Activated CD4-positive, CD25-positive, alpha-beta regulatory T cell treated with anti-CD3 and anti-CD28 coated beads, Interleukin-2, amount 50 U/mL, for 24 hours (primary cell): ENCODE measurements at regions not wholly inside any gene's neighbourhood (a gene's known extent, or its start where the extent isn't known, plus 50 kb on each side); places are given as distances from the start of the nearest gene placed in this dataset.
"Not testable (repeated sequence)": the region's sequence is repeated elsewhere in the genome, so short reads cannot be mapped to it uniquely, and the experiment has no call there.

ENCODE experiments used
- ATAC-seq, 2 donors: fragments of 150-1000 bp; cut with Tn5 transposase; one replicate each; pipeline ENCODE4 v1.10.0; 2021; ENCODE audit warnings: mild to moderate bottlenecking in 1 of 2, moderate library complexity in 1 of 2

DNA sequence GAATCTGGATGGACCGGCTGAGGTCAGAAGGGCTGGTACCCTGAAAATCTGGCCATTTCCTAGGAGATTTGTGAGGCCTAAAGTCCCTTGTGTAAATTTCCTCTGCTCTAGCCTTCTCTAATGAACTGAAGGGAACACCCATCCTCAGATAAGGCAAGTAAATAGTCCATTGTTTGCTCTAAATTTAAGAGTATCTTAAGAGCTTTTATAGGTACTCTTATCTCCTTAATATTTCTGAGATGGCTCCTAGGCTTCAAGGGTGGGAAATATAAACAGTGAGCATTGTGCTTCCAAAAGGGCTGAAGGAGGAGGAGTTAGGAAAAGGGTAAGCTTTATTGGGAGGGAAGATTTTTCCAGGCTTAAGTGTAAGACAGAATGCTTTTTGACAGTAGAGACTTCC, 148.7 kb upstream of the EDNRB start:
- ATAC-seq, result no peak

DNA sequence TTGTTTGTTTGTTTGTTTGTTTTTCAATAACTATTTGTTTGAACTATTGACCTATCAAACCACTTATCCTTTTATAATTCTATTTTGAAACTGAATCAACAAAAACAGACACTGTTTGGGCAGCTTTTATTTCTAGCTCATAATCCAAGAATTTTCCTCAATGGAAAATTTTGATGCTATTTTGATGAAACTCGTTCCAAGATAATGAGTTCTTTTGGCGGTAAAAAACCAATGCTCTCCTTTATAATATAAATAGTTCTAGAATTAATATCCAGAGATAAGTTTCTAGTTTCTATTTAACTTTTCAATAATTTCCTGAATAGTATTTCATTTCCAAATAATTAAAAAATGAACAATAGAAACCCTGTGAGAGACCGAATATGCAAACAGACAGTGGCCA, 146.5 kb upstream of the EDNRB start:
- ATAC-seq, result no peak

DNA sequence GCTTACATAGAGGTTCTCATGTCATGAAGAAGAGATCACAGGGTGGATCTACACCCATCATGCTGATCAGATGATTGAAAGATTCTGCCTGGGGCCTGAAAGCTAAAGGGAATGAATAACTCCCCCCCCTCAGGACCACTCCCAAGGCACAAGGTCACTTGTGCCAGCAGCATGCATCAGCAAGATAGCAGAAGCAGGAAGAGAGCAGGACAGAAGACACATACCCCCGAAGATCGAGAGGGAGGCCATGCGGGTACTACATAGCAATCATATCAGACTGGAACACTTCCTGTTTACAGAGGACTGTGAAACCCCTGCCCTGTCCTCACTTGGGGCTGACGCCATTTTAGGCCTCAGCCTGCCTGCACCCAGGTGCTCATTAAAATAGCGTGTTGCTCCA, 143.2 kb upstream of the EDNRB start:
- ATAC-seq, result no peak

DNA sequence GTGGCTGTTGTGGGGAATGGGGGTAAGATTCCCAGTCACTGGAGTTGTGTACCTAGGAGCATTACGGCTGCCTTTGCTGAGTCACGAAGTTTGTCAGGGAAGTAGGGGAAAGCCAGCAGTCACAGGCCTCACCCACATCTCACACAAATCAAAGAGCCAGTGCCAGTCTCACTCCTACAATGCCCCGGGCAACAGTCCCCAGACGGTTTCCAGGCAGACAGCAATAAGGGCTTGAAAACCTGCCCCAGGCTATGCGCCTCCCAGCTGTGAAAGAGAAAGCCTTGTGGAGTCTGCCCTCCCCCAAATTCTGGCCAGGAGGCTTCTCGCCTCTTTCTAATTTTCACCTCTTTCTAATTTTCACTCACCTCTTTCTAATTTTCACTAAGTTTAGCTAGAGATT, 142.3 kb upstream of the EDNRB start:
- ATAC-seq, result no peak

DNA sequence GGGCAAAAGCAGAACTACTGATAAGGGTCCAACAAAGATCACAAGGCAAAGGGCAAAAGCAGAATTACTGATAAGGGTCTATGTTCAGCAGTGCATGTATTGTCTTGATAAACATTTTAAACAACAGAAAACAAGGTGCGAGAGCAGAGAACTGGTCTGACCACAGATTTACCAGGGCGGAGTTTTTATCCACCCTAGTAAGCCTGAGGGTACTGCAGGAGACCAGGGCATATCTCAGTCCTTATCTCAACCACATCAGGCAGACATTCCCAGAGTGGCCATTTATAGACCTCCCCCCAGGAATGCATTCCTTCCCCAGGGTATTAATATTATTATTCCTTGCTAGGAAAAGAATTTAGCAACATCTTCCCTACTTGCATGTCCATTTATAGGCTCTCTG, 138.2 kb upstream of the EDNRB start:
- not testable (repeated sequence) for ATAC-seq

DNA sequence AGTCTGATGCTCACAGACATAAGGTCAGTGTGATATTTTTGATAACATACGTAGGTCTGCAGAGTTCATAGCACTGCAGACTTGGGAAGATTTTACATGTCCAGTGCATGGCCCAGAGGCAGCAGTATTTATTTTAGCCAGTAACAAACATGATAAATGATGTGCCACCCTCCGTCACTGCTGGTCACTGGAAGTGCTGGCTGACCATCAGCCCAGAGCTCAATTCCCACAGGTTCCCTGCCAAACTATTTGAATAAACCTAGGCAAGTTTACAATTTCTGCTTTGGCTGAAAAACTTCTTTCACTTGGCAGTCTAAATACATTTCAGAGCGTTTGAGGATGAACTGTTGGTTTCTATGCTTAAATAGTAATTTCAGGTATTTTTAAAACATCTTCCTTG, 135.5 kb upstream of the EDNRB start:
- ATAC-seq, result no peak

DNA sequence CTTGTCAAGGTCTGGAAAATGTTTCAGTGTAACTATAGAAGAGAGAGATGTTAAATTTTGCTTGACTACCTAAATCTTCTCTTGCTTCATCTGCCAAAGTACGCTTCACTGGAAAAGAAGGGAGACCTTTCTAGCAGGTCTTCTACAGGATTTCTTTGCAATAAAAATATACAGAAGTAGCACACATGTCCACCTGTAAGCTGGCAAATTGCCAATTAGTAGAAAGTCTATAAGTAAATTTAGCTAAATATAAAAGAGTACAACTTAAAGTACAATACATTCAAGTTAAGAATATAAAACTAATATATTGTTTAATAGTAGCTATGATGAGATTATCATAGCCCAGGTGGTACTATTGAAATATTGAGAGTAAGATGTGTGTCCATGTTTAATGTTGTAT, 128.5 kb upstream of the EDNRB start:
- ATAC-seq, result no peak

DNA sequence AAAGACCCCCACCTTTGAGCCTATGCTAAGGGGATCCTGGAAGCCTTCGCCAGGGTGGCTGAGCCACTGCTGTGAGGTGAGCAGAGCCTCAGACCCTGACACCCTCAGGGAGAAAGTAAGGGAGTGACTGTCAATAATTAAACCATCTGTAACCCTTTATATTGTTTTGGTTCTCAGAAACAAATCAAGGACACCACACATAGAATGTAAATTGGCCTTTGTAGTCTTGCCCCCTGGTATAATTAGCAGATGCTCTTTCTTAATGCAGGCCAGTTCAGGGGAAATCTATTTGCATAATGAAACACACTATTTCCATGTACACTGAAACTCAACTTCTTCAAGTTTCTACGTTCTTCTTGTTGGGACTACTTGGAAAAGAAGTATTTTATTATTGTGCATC, 127.7 kb upstream of the EDNRB start:
- no peak for ATAC-seq

DNA sequence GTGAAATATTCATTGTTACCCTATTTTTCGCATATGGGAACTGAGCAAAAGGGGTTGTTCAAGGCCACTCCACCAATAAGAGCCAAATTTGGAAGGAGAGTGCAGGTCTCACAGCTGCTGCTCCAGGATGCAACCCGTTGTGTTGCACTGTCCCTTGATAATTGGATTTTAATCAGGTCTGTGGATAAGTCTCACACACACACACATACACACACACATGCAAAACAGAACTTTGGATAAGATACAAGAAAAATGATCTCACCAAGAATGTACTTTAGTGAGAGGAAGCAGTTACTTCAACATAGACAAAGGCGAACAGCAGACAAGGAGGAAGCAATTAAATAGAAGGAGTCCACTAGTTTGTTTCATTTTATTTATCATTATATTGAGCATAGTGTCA, 127.3 kb upstream of the EDNRB start:
- ATAC-seq, result no peak

DNA sequence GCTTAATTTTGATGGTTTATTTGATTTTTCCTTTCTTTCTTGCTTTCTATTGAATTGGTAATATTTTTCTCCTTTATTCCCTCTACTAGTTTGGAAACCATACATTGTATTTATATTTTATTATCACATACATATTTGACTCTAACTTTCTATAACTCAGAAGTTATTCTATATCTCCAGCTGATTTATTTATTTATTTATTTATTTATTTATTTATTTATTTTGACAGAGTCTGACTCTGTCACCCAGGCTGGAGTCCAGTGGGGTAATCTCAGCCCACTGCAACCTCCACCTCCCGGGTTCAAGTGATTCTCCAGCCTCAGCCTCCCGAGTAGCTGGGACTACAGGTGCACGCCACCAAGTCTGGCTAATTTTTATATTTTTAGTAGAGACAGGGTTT, 122.7 kb upstream of the EDNRB start:
- ATAC-seq, result not testable (repeated sequence)

DNA sequence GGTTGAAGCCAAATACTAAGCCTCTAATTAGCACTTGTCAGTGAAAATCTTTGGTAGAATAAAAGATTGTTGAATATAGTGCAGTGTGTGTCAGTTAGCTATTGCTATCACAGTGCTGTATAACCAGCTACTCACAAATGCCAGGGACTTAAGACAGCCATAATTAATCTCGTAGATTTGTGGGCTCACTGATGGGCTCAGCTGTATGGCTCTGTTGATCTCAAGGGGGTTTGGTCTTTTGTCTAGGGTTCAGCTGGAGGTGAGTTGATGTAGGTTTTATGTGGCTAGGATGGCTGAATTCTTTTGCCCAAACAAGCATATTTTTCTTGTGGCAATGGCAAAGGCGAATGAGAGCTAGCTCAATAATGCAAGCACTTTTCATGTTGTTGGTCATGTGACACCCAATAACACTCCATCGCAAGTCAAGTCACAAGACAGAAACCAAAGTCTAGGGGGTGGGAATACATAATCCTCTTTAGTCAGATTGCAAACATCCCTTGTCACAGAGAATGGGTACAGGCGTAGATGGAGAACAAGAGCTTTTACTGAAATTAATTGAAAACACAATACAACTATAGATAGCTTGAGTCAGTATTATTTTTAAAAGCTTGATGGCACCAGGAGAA, 121.7 kb upstream of the EDNRB start:
- no peak for ATAC-seq

DNA sequence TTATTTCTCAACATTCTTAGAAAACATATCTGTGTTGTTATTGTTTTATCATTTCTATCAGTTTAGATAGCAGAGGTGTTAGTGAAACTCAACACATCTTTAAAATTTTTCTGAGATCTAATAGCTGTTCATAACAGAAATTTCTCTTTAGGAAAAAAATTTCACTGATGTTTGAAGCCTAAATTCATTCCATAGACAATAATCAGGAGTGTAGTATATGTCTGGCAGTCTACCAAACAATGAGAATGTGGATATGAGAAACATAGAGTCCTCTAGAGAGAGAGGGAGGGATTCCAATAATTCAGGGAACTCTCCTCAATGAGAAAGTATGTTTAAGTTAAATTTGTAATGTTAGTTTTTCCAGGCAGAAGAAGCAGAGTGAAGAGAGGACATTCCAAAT, 118.2 kb upstream of the EDNRB start:
- no peak for ATAC-seq

DNA sequence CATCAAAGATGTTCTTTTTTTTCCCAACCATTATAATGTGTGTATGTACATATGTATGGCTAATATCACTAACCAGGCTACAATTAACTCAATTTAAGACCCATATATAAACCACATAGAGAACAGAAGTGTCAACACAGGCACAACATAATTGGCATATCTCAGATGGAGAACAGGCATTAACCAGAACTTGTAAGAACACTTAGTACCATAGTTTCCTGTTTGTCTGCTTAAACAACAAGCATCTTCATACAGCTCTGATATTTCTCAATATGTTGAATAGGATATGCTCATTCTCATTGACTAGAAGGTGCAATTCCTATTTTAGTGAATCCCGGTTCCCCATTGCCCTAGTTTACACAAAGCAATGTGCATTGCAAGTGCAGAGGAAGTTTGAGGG, 116.9 kb upstream of the EDNRB start:
- no peak for ATAC-seq

DNA sequence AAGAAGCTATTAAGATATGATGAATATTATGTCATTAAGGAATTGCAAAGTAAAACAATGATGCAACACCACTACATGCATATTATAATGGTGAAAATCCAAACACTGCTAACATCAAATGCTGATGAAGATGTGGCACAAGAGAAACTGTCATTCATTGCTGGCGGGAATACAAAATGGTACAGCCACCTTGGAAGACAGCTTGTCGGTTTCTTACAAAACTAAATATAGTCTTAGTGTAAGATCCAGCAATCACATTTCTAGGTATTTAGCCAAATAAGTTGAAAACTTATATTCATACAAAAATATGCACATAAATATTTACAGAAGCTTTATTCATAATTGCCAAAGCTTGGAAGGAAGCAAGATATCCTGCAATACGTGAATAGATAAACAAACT, 114.9 kb upstream of the EDNRB start:
- no peak for ATAC-seq

DNA sequence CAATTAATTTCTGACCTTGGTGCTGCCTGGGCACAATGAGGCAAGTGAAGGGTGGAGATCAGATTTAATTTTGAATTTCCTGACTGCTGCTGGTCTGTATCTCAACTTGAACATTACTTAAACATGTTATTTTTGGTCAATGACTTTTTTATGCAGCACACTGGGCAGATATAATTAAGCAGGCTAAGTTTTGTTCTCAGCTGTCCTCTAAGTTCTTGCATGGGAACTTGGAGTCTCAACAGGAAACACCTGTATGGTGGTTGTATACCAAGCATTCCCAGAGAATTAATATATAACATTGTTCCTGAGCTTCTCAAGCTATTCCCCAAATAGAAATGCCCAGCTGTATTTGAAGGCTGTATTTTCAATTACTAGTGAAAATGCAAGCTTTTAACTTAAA, 113.5 kb upstream of the EDNRB start:
- ATAC-seq, result no peak

DNA sequence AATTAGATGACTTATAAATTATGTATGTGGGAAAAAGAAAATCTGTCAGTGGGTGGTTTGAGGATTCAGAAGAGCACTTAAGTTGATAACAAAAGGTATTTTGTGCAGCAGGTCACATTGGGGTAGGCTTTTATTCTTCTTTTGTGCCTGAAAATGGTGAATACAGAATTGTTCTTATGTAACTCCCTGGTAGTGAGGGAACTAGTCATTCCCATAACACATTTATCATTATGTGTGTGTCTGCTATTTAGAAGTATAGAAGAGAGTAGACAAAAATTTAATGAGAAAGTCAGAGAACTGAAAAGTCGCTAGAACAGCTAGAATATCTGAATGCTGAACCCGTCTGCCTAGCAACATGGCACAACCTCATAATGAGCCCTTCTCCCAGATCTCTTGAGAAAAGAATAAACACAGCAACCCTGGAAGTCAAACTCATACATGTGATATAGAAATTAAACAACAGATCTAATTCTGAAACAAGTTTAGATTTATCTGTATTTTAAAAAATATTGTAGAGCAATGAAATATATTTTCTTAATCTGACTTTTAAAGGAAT, 111.8 kb upstream of the EDNRB start:
- ATAC-seq, result no peak

DNA sequence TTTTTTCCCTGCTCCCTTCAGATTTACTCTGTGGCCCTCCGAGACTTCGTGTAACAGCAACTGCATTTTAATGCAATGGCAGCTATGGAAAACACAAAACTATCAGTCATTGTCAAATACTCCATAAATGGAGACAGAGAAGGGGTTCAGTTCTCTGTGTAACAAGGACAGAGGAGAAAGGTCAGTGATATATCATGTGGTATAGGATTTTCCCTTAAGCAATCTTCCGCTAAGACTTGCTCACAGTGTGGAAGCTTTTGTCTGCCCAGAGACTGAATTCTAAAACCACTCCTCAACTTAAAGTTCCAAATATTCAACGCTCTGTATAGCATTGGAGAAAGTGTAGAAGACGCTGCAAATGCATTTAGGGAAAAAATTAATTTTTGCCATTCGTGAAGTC, 111.3 kb upstream of the EDNRB start:
- no peak for ATAC-seq

DNA sequence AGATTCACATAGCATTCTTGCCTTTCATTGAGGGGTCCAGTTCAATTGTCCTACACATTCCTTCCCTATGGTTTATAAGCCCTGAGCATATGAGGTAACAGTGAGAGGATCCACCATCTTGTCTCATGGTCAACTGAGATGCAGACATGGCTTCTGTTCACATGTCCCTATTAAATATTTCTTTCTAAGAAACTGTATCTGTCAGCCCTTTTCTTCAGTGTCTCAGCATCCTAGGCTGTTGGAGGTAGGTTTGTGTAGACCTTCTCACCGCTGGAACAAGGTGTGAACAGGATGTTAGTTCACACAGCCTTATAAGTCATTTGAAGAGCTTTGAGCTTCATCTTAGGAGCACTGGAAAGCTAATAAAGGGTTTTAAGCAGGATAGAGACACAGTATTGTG, 110.3 kb upstream of the EDNRB start:
- ATAC-seq, result no peak

DNA sequence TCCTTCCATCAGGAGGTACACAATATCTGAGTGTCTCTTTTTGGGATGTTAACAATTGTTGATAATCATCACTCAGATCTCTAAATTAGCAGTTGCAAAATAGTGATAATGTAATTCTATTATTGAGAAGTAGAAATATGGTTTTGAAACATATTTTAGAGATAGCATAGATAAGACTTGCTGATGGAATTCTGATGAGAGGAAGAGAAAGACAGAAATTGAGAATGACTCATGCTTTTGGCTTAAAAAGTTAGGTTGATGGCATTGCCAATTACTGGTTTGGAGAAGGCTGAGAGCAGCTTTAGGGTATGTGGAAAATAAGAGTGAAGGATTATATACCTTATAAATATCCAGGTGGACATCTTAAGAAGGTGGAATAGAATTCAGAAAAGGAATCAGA, 106.4 kb upstream of the EDNRB start:
- no peak for ATAC-seq

DNA sequence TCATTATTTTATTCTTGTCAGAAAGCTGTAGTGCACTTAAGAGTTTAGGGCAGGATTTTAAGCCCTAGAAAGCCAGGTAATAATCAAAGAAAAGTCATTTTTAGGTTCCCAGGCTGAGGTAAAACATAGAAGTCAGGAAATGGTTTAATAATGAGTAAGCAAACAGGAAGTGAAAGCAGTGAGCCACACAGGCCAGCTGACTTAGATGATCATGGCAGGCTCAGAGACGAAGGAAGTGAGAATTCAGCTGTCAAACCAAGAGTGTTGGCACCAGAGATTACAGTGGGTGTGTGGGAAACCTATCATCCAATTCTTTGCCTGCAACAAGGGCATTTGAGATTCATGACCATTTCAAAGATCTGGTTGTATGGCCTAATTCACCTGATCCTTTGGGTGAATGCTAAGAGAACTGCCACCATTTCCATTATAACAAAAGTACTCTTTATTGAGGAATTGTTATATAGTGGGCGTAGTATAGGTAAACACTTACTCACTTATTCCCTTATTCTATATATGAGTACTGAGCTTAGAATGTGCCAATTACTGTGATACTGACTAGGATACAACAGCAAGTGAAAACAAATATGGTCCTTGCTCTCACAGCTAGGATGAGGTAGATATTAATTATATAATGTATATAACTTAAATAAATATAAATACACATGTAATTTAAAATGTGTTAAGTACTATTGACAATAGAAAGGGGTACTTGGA, 103.7 kb upstream of the EDNRB start:
- ATAC-seq, result peak; percentile 91 to 94

DNA sequence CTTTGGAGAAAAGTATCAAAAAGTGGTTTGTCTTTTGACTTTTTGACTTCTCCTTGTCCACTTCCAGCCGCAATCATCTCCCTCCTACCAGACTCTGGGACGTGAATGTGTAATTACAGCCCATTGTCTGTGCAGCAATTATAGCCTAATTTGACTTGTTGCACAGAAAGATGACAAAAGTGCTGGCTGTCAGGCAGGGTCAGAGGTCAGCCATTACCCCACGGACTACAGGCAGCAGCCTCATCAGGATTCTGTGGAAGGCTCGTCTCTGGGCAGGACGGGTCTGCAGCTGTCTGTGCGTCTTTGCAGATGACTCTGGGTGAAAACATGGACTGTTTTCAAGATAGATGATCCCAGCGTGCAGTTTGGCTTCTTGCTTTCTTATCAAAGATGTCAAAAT, 102.2 kb upstream of the EDNRB start:
- no peak for ATAC-seq

DNA sequence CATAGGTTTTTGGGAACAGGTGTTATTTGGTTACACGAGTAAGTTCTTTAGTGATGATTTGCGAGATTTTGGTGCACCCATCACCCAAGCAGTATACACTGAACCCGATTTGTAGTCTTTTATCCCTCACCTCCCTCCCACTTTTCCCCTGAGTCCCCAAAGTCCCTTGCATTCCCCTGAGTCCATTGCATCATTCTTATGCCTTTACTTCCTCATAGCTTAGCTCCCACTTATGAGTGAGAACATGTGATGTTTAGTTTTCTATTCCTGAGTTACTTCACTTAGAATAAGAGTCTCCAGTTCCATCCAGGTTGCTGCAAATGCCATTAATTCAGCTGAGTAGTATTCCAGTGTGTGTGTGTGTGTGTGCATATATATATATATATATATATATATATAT, 97.2 kb upstream of the EDNRB start:
- ATAC-seq, result no peak

DNA sequence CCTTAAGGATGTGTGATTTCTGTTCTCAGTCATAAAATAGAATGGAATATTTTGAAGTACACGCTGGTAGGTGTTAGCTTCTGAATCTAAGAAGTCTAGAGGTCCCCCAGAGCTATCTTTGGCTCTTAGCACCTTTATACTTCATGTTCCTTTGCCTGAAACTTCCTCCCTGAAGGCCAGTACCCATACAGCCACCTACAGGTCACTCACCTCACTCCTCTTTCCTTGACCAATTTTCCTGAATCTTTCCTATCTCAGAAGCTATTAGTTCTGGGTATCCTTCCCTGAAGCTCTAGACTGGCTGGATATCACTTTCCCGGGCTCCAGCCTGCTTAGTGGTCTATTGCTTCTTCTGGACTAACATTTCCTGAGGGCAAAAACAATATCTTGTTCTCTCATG, 93.4 kb upstream of the EDNRB start:
- ATAC-seq, result no peak

DNA sequence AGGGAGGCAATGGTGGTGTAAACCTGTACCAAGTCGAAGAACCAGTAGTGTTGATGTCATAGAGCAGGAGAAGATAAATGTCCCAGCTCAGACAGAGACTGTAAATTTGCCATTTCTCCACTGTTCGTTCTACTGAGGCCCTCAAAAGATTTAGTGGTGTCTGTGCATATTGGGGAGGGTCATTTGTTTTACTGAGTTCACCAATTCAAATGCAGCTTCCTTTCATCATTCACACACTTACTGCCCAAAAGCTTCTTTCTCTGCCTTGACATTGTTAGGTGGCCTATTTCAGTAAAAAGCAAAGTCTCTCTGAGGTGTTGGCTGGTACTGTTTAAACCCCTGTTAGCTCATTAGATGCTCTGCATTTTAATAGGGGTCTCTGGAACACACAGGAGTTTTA, 86.2 kb upstream of the EDNRB start:
- ATAC-seq, result no peak

DNA sequence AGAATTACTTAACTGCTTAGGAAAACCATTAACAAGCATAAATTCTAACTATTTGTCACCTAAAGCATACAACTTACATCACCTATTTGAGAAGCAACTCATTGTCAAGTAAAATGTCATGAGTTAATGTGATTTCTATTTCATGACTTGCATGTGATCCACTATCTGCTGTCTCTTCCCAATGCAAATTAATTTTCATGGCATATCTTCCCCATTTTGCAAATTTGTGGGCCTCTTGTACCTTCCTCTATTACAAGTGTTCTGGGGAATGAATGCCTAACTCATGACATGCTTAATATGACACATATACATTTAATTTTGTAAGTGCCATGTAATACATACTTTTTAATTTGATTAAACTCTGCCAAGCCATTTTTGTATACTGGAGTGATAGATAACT, 81.1 kb upstream of the EDNRB start:
- no peak for ATAC-seq
